Brain pericyte (primary cell): ENCODE measurements at regions not wholly inside any gene's neighbourhood (a gene's known extent, or its start where the extent isn't known, plus 50 kb on each side); places are given as distances from the start of the nearest gene placed in this dataset.
"Not testable (repeated sequence)": the region's sequence is repeated elsewhere in the genome, so short reads cannot be mapped to it uniquely, and the experiment has no call there.

Source experiments
- DNase-seq: peaks from one replicate; pipeline ENCODE4 v3.0.0-alpha.2; 2012; ENCODE audit warnings: low read depth, low spot score

DNA sequence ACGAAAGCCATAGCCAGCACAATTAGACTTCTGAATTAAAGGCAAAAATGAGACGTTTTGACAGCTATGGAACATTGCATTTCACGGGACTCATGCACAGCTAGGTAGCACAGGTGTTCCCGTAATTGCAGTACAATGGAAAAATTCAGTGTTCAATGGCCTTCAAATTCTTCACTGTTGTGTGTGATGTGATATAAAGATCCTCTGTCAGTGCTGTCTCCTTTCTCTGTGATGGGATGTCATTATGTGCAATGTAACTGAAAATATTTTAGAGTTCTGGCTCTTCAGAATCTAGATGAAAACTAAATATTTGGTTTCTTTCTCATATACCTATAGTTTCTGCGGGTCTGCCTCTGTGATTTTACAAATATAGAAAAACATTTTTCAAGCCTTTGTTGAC lies 1599.7 kb downstream of the MRPL39 start:
- DNase-seq = no peak

- no peak for DNase-seq
Measured at GRCh38 chr21:23986987-23987386, 1620.3 kb downstream of the MRPL39 start.

DNA sequence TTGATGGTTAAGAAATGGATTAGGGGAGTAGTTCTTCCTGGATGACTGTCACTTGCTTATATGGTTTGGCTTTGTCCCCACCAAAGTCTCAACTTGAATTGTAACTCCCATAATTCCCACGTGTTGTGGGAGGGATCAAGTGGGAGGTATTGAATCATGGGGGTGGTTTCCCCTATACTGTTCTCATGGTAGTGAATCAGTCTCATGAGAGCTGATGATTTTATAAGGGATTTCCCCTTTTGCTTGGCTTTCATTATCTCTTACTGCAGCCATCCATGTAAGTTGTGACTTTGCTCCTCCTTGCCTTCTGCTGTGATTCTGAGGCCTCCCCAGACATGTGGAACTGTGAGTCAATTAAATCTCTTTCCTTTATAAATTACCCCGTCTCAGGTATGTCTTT lies 1621.1 kb downstream of the MRPL39 start:
- no peak for DNase-seq

GRCh38 chr21:23982546-23982945 lies 1624.7 kb downstream of the MRPL39 start:
- no peak for DNase-seq

DNA sequence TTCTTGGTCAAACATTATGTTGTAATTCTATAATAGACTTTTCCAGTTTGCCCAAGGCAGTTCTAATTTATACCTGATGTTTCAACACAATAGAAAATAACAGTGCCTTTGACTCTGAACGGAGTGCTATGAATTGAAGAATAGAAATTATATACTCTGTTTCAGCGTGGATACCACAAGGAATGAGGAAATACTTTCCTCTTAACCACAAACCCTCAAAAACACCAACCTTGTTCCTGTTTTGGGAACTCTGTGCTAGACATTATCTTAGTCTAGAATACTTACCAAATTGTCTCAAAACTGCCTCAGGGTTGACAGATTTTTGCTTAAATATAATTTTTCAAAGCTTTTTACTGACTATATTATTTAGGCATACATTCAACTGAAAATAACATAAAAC lies 1629.3 kb downstream of the MRPL39 start:
- no peak for DNase-seq

DNA sequence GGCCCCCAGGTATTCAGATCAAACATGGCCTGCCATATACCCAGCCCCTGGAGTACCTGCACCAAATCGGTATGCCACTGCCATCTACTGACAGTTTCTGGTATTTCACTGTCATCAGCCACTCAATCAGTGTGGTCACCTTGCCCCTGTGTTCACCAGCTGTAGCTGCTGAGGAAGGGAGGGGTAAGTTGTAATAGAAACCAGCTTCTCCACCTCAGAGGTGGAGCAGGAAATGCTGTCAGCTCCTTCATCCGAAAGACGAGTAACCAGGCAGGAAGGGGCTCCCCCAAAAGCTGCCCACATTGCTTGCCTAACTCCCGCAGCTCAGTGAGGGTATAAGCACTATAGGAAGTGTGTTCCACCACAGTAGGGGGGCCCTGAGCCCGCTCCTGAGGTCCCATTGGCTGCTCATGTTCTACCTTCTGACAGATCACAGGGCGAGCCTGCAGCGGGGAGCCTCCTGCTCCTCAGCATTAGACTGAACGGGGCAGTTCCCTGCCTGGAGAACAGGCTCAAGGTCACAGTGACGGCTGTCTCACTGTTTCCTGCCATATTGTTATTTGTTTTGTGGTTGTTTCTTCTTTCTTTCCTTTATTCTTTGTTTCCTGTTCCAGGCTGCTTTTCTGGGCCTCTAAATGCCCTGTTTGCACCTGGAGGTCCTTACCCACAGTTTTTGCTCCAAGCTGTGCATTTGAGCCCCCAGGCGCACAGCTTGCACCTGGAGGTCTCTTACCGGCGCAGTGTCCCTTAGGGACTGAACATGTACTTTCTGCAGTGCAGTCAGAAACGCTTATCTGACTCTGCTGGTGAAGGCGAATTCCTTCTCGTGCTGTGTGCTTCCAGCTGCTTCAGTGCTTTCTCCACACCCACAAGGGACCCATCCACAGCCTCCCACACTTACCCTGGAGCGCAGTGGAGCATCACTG lies 1638.3 kb downstream of the MRPL39 start:
- no peak for DNase-seq

DNA sequence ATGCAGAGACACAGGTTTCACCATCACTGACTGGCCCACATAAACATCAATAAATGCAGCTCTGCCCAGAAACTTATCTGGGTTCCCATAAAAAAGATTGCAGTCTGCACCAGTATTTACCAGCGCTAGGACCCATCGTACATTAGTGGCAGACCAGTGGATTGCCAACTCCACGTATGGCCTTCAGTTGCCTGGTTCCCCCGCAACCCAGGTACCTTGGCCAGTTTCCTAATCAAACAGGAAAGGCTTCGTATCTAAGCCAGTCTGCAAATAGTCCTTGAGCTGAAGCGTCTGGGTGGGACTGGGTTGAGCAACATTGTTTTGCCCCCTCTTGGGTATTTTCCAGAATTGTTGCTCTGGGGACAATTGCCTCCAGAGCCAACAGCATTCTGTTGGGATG lies 1639.3 kb downstream of the MRPL39 start:
- no peak for DNase-seq

GRCh38 chr21:23963454-23963853 lies 1643.8 kb downstream of the MRPL39 start:
- DNase-seq = no peak

DNA sequence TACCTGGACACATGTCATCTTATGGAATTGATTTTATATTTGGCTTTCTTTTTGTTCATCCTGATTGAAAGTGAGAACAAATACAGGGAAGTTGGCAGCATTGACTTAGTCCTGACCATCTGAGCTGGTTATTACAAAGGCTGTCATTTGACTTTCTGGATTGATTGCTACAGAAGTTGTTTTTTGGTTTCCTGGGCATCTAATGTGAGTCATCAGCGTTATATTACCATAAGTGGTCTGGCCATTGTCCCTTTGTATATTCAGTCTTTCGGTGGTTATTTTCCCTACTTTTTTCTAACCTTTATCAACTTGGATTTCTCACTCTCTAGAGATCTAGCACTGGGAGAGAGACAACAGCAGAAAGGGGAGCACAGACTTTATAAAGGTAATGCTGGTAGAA lies 1646.5 kb downstream of the MRPL39 start:
- DNase-seq = no peak

GRCh38 chr21:23955135-23955843 lies 1652.0 kb downstream of the MRPL39 start:
- DNase-seq = no peak

- DNase-seq = no peak
Measured at GRCh38 chr21:23952269-23952668, 1655.0 kb downstream of the MRPL39 start.

DNA sequence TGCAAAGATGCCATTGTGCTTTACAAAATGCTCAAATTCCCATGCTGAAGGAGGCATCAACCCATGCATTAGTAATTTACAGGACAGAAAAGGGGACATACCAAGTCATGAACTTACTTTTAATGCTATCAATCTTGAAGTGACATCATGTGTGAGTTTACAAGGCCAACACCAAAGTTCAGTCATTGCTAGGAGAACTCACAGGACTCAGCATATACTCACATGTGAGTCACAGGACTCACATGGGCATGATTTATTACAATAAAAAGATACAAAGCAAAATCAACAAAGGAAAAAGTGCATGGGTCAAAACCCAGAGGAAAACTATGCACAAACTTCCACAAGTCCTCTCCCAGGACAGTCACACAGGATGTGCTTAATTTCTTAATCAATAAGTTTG lies 1656.0 kb downstream of the MRPL39 start:
- DNase-seq = no peak

DNA sequence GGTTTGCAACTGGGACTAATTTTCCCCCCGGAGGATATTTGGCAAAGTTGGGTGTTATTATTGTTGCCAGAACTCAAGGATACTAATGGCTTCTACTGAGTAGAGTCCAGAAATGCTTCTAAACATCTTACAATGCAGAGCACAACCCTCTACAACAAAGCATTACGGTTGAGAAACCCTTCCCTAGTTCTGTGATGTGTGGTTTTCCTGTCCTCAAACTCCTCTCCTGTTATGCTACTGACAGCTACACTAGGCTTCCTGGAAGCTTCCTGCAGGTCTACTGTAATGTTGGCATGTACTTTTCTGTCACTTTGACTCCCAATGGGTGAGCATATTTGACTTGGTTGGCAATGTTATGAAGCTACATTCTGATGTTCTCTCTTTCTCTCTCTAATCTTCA lies 1656.9 kb downstream of the MRPL39 start:
- no peak for DNase-seq

DNA sequence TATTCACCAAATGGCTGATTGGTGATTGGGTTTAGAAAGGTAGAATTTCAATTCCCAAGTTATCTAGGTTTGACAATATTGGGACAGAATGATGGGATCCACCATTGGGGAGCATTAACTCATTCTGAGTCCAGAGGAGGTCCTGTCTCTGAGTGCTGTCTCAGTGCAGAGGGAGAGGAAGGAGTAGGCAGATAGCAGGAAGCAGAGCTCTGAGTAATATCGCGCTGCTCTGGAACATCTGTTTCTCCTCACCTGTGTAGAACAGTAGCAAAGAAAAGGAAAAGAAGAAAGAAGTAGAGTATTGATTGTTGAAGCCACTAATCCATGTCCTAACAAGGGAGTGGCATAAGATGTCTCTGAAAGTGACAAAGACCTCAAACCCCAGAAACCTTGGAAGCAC lies 1657.8 kb downstream of the MRPL39 start:
- DNase-seq = no peak

GRCh38 chr21:23939369-23940065 lies 1667.8 kb downstream of the MRPL39 start:
- no peak for DNase-seq

GRCh38 chr21:23936991-23937390 lies 1670.3 kb downstream of the MRPL39 start:
- DNase-seq = no peak

DNA sequence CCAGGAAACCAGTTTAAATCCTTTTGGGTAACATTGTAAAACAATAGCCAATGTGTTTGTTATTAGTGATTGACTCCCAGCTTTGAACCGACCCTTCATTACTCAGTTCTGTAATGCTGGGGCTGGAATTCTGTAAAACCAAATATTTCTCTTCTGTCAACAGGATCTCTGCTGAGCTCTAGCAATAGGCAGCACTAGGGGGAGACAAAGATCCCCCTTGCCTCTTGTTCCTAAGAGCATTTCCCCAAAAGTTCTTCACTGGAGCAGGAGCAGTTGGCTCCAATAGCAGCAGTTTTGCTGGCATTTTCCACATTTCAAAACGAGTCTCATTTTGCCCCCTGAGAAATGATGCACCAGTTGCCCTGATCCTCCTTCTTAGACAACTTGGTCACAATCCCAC lies 1671.1 kb downstream of the MRPL39 start:
- no peak for DNase-seq

DNA sequence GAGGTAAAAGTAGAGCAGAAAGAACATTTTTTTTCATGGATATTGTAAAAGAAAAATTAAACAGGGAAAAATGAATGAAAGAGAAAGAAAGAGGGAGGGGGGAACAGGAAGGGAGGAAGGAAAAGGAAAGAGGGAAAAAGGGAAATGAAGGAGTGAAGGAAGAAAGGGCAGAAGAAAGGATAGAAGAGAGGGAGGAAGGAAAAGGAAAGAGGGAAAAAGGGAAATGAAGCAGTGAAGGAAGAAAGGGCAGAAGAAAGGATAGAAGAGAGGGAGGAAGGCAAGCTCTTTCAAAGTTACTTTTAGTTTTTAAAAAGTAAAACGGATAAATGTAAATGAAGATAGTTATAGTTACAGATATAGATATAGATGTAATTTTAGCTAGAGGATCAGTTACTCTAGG lies 1676.7 kb downstream of the MRPL39 start:
- no peak for DNase-seq

- DNase-seq = not testable (repeated sequence)
Measured at GRCh38 chr21:23926430-23926829, 1680.9 kb downstream of the MRPL39 start.

DNA sequence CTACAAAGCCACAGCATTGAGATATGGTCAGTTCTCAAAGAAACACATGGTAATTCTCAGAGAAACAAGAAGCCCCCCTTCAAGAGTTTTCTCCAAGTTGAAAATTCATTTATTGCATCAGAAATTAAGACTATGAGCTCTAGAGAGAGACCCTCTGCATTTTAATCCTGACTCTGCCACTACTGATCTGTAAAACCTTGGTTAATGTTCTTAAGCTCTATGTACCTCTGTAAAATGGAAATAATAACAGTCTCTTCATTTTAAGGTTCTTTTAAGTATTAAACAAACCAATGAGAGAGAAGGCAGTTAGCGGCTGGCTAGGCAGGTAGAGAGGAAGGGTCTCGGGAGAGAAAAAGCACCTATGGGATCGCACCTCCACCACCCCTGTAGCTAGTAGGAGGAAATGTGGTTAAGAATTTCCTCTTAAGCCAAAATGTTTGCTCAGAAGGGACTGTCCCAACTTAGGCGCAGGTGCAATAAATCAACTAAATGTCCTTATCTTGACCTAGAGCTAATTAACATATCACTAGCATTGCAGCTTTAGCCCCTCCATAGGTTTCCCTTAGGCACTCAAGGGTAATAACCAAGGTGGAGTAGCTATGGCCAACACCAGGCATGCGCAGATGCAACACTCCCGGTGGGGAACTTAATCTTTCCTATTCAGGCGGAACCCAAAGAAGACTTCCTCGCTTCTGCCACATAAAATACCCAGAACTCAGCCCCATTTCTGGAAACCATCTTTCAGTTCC lies 1685.4 kb downstream of the MRPL39 start:
- no peak for DNase-seq

GRCh38 chr21:23900727-23901126 lies 1706.6 kb downstream of the MRPL39 start:
- no peak for DNase-seq

GRCh38 chr21:23899561-23899960 lies 1707.7 kb downstream of the MRPL39 start:
- DNase-seq = no peak
